ENCODE measurements at regions not wholly inside any gene's neighbourhood (a gene's known extent, or its start where the extent isn't known, plus 50 kb on each side); places are given as distances from the start of the nearest gene placed in this dataset.

DNA sequence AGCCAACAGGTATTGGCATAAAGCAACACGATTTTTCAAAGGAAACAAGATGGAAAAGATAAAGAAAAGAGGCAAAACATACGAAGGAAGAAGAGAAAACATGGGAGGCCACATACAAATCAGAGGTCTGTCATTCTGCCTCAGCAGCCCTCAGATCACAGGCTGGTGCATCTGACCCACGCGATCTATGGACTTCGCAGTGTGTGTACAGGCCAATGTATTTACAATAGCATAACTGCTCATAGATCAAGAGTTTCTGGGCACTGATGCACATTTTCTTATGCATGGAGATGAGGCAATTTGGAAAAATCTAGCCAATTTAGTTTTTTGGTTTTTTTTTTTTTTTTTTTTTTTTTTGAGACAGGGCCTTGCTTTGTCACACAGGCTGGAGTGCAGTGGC is 245.4 kb downstream of the DUSP6 start:
- TF ChIP-seq CTCF (IDR thresholded peaks at IDR 0.05; ENCODE audit: low read depth, low read length) = no peak
- no peaks in the 10 kb centered on the region for H3K9me3 ChIP-seq
- DNase-seq = no peak

GRCh38 chr12:89105243-89105642 is 247.1 kb downstream of the DUSP6 start:
- Histone ChIP-seq H3K36me3 (no peaks in the 10 kb centered on the region), H3K4me3 (ENCODE audit: low read depth, low read length) (no peak overlapping the region), H3K9me3 (no peaks in the 10 kb centered on the region), H3K4me1 (no peaks in the 10 kb centered on the region; the same call in 1 of the 2 replicates), H3K27me3 (no peaks in the 10 kb centered on the region)
- no peak for DNase-seq
- TF ChIP-seq CTCF (IDR thresholded peaks at IDR 0.05; ENCODE audit: low read depth, low read length) = no peak

More for the DNA sequence above, 245.4 kb downstream of the DUSP6 start:
- no peaks in the 10 kb centered on the region for H3K27me3 ChIP-seq
- no peaks in the 10 kb centered on the region; the same call in 1 of the 2 replicates for H3K4me1 ChIP-seq
- H3K36me3 ChIP-seq = no peaks in the 10 kb centered on the region
- H3K4me3 ChIP-seq (ENCODE audit: low read depth, low read length) = no peak overlapping the region

GRCh38 chr12:89103831-89104230 is 248.5 kb downstream of the DUSP6 start:
- TF ChIP-seq CTCF (IDR thresholded peaks at IDR 0.05; ENCODE audit: low read depth, low read length) = no peak
- Histone ChIP-seq H3K9me3 (no peaks in the 10 kb centered on the region), H3K36me3 (no peaks in the 10 kb centered on the region), H3K4me3 (ENCODE audit: low read depth, low read length) (no peak overlapping the region), H3K27me3 (no peaks in the 10 kb centered on the region), H3K4me1 (no peaks in the 10 kb centered on the region; the same call in 1 of the 2 replicates)
- no peak for DNase-seq

GRCh38 chr12:89101440-89101839 is 250.9 kb downstream of the DUSP6 start:
- H3K4me1 ChIP-seq = no peaks in the 10 kb centered on the region; the same call in 1 of the 2 replicates
- no peak for DNase-seq
- H3K36me3 ChIP-seq = no peaks in the 10 kb centered on the region
- no peak for TF ChIP-seq CTCF (IDR thresholded peaks at IDR 0.05; ENCODE audit: low read depth, low read length)
- no peaks in the 10 kb centered on the region for H3K9me3 ChIP-seq
- no peak overlapping the region for H3K4me3 ChIP-seq (ENCODE audit: low read depth, low read length)
- no peaks in the 10 kb centered on the region for H3K27me3 ChIP-seq

GRCh38 chr12:89098441-89099112 is 253.7 kb downstream of the DUSP6 start:
- peak; percentile 61 for DNase-seq
- TF ChIP-seq CTCF (IDR thresholded peaks at IDR 0.05; ENCODE audit: low read depth, low read length) = no peak
- no peaks in the 10 kb centered on the region for H3K27me3 ChIP-seq
- no peaks in the 10 kb centered on the region for H3K9me3 ChIP-seq
- H3K4me3 ChIP-seq (ENCODE audit: low read depth, low read length) = no peak overlapping the region
- no peaks in the 10 kb centered on the region; the same call in 1 of the 2 replicates for H3K4me1 ChIP-seq
- no peaks in the 10 kb centered on the region for H3K36me3 ChIP-seq

- Histone ChIP-seq H3K9me3 (no peaks in the 10 kb centered on the region), H3K4me3 (ENCODE audit: low read depth, low read length) (no peak overlapping the region), H3K4me1 (no peaks in the 10 kb centered on the region), H3K27me3 (no peaks in the 10 kb centered on the region), H3K36me3 (no peaks in the 10 kb centered on the region)
- DNase-seq = no peak
- TF ChIP-seq CTCF (IDR thresholded peaks at IDR 0.05; ENCODE audit: low read depth, low read length) = no peak
Observed at GRCh38 chr12:89092297-89092696, 260.0 kb downstream of the DUSP6 start.
